ENCODE measurements at regions not wholly inside any gene's neighbourhood (a gene's known extent, or its start where the extent isn't known, plus 50 kb on each side); places are given as distances from the start of the nearest gene placed in this dataset.

GRCh38 chr7:149708026-149708425 lies 65.4 kb downstream of the ZNF467 start (continued):
- TF ChIP-seq YY1 (IDR thresholded peaks at IDR 0.05; ENCODE audit: low read depth, low read length) (no peak), CEBPB (IDR thresholded peaks at IDR 0.05; ENCODE audit: low read depth, low read length) (no peak), POU5F1 (IDR thresholded peaks at IDR 0.05; ENCODE audit: low read depth, low read length) (no peak), EGR1 (IDR thresholded peaks at IDR 0.05; ENCODE audit: borderline replicate concordance, low read depth, low read length) (no peak), TAF1 (IDR thresholded peaks at IDR 0.05; ENCODE audit: low read depth, low read length) (no peak), TAF7 (optimal IDR thresholded peaks at IDR 0.05; ENCODE audit: borderline replicate concordance, low read depth, low read length) (no peak)

Measured in H1 (cell line).